ENCODE measurements at regions not wholly inside any gene's neighbourhood (a gene's known extent, or its start where the extent isn't known, plus 50 kb on each side); places are given as distances from the start of the nearest gene placed in this dataset.

DNA sequence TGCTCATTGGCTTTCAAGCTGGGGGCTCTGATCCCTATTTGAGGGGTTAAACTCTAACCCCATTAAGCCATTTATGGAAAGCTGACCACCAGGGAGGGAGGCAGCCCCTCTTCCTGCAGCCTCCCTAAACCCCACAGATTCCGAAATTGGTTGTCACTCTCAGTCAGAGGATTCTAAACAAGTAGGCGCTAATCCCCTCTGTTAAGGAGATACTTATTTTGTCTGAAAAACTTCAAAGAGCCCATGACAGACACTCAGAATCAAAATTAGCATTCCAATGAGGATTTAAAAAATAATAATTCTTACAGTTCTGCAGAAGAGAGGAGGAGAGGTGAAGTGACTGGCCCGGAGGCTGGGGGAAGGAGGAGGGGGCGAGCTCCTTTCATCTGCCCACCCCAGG, 69.7 kb upstream of the LMO1 start:
- Histone ChIP-seq H3K79me2 (ENCODE audit: control insufficient read depth, insufficient read depth, low read length) (no peaks in the 10 kb centered on the region), H3K4me2 (ENCODE audit: control insufficient read depth, extremely low read depth, insufficient read depth, low read depth, low read length) (no peak overlapping the region), H3K4me3 (ENCODE audit: control insufficient read depth in 2 of 3, extremely low read depth in 1 of 3, insufficient read depth in 2 of 3, low read depth in 1 of 3, low read length in 3 of 3) (no peak overlapping the region), H4K20me1 (ENCODE audit: control insufficient read depth, extremely low read depth, insufficient read depth, low read length) (no peaks in the 10 kb centered on the region), H3K36me3 (ENCODE audit: control insufficient read depth in 2 of 2, extremely low read depth in 1 of 2, insufficient read depth in 2 of 2, low read length in 2 of 2) (no peaks in the 10 kb centered on the region), H3K9me3 (ENCODE audit: control insufficient read depth, low read depth, low read length) (no peaks in the 10 kb centered on the region), H3K27ac (ENCODE audit: control insufficient read depth, insufficient read depth, low read length) (no peak overlapping the region), H3K4me1 (ENCODE audit: control insufficient read depth, extremely low read depth, insufficient read depth, low read length) (peaks cover 29% of the 10 kb centered on the region), H3K27me3 (ENCODE audit: control insufficient read depth, extremely low read depth, insufficient read depth, low read length) (peaks cover 24% of the 10 kb centered on the region), H2AFZ (ENCODE audit: control insufficient read depth, low read length) (no peak overlapping the region), H3K9ac (ENCODE audit: control insufficient read depth, extremely low read depth, insufficient read depth, low read length) (no peak overlapping the region), H3K9me1 (ENCODE audit: control insufficient read depth, extremely low read depth, insufficient read depth, low read length) (peaks cover 2% of the 10 kb centered on the region)
- dilution Hi-C loops (cut with MboI; ENCODE audit: extremely low pct_ligation_motif_present, low sequenced_read_pairs), result no loop called here
- TF ChIP-seq EZH2 (IDR thresholded peaks at IDR 0.05; ENCODE audit: low read length), result no peak
- TF ChIP-seq, protein P1, sequence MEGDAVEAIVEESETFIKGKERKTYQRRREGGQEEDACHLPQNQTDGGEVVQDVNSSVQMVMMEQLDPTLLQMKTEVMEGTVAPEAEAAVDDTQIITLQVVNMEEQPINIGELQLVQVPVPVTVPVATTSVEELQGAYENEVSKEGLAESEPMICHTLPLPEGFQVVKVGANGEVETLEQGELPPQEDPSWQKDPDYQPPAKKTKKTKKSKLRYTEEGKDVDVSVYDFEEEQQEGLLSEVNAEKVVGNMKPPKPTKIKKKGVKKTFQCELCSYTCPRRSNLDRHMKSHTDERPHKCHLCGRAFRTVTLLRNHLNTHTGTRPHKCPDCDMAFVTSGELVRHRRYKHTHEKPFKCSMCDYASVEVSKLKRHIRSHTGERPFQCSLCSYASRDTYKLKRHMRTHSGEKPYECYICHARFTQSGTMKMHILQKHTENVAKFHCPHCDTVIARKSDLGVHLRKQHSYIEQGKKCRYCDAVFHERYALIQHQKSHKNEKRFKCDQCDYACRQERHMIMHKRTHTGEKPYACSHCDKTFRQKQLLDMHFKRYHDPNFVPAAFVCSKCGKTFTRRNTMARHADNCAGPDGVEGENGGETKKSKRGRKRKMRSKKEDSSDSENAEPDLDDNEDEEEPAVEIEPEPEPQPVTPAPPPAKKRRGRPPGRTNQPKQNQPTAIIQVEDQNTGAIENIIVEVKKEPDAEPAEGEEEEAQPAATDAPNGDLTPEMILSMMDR (optimal IDR thresholded peaks at IDR 0.05 in 1 of 3, IDR thresholded peaks at IDR 0.05 in 1 of 3, conservative IDR thresholded peaks at IDR 0.05 in 1 of 3; ENCODE audit: extremely low read depth in 1 of 3, insufficient read depth in 2 of 3, low read length in 3 of 3), result no peak
- DNase-seq (ENCODE audit: low read depth, low spot score) (no peak), FAIRE-seq (no peak)

- no peak overlapping the region for H3K9ac ChIP-seq (ENCODE audit: control insufficient read depth, extremely low read depth, insufficient read depth, low read length)
- no peaks in the 10 kb centered on the region for H3K9me3 ChIP-seq (ENCODE audit: control insufficient read depth, low read depth, low read length)
- H3K4me2 ChIP-seq (ENCODE audit: control insufficient read depth, extremely low read depth, insufficient read depth, low read depth, low read length), result no peak overlapping the region
- no peaks in the 10 kb centered on the region for H3K36me3 ChIP-seq (ENCODE audit: control insufficient read depth in 2 of 2, extremely low read depth in 1 of 2, insufficient read depth in 2 of 2, low read length in 2 of 2)
- H3K4me3 ChIP-seq (ENCODE audit: control insufficient read depth in 2 of 3, extremely low read depth in 1 of 3, insufficient read depth in 2 of 3, low read depth in 1 of 3, low read length in 3 of 3), result no peak overlapping the region
- no peak overlapping the region for H3K27ac ChIP-seq (ENCODE audit: control insufficient read depth, insufficient read depth, low read length)
- FAIRE-seq, result no peak
- no peaks in the 10 kb centered on the region for H4K20me1 ChIP-seq (ENCODE audit: control insufficient read depth, extremely low read depth, insufficient read depth, low read length)
- no peak for TF ChIP-seq EZH2 (IDR thresholded peaks at IDR 0.05; ENCODE audit: low read length)
- H3K9me1 ChIP-seq (ENCODE audit: control insufficient read depth, extremely low read depth, insufficient read depth, low read length), result peaks cover 2% of the 10 kb centered on the region
- dilution Hi-C loops (cut with MboI; ENCODE audit: extremely low pct_ligation_motif_present, low sequenced_read_pairs), result no loop called here
- H3K79me2 ChIP-seq (ENCODE audit: control insufficient read depth, insufficient read depth, low read length), result no peaks in the 10 kb centered on the region
- no peak for DNase-seq (ENCODE audit: low read depth, low spot score)
- no peak overlapping the region for H2AFZ ChIP-seq (ENCODE audit: control insufficient read depth, low read length)
- H3K27me3 ChIP-seq (ENCODE audit: control insufficient read depth, extremely low read depth, insufficient read depth, low read length), result peaks cover 24% of the 10 kb centered on the region
- peaks cover 29% of the 10 kb centered on the region for H3K4me1 ChIP-seq (ENCODE audit: control insufficient read depth, extremely low read depth, insufficient read depth, low read length)
These were observed 69.2 kb upstream of the LMO1 start for GRCh38 chr11:8332891-8333290.

- Histone ChIP-seq H3K4me3 (ENCODE audit: control insufficient read depth in 2 of 3, extremely low read depth in 1 of 3, insufficient read depth in 2 of 3, low read depth in 1 of 3, low read length in 3 of 3) (no peak overlapping the region), H3K9me3 (ENCODE audit: control insufficient read depth, low read depth, low read length) (no peaks in the 10 kb centered on the region), H3K79me2 (ENCODE audit: control insufficient read depth, insufficient read depth, low read length) (no peaks in the 10 kb centered on the region), H3K27ac (ENCODE audit: control insufficient read depth, insufficient read depth, low read length) (no peak overlapping the region), H3K36me3 (ENCODE audit: control insufficient read depth in 2 of 2, extremely low read depth in 1 of 2, insufficient read depth in 2 of 2, low read length in 2 of 2) (no peaks in the 10 kb centered on the region), H3K4me1 (ENCODE audit: control insufficient read depth, extremely low read depth, insufficient read depth, low read length) (peaks cover 29% of the 10 kb centered on the region), H3K9me1 (ENCODE audit: control insufficient read depth, extremely low read depth, insufficient read depth, low read length) (peaks cover 2% of the 10 kb centered on the region), H2AFZ (ENCODE audit: control insufficient read depth, low read length) (no peak overlapping the region), H3K9ac (ENCODE audit: control insufficient read depth, extremely low read depth, insufficient read depth, low read length) (no peak overlapping the region), H3K4me2 (ENCODE audit: control insufficient read depth, extremely low read depth, insufficient read depth, low read depth, low read length) (no peak overlapping the region), H3K27me3 (ENCODE audit: control insufficient read depth, extremely low read depth, insufficient read depth, low read length) (peaks cover 24% of the 10 kb centered on the region), H4K20me1 (ENCODE audit: control insufficient read depth, extremely low read depth, insufficient read depth, low read length) (no peaks in the 10 kb centered on the region)
- DNase-seq (ENCODE audit: low read depth, low spot score) (no peak), FAIRE-seq (no peak)
- no peak for TF ChIP-seq EZH2 (IDR thresholded peaks at IDR 0.05; ENCODE audit: low read length)
- TF ChIP-seq, protein P1 (optimal IDR thresholded peaks at IDR 0.05 in 1 of 3, IDR thresholded peaks at IDR 0.05 in 1 of 3, conservative IDR thresholded peaks at IDR 0.05 in 1 of 3; ENCODE audit: extremely low read depth in 1 of 3, insufficient read depth in 2 of 3, low read length in 3 of 3), result no peak
- dilution Hi-C loops (cut with MboI; ENCODE audit: extremely low pct_ligation_motif_present, low sequenced_read_pairs), result no loop called here
These were observed 68.5 kb upstream of the LMO1 start for GRCh38 chr11:8332196-8332595.

All from keratinocyte (primary cell).